Astrocyte of the spinal cord (primary cell): ENCODE measurements at regions not wholly inside any gene's neighbourhood (a gene's known extent, or its start where the extent isn't known, plus 50 kb on each side); places are given as distances from the start of the nearest gene placed in this dataset.

ENCODE experiments used
- DNase-seq: peaks from one replicate; pipeline ENCODE4 v3.0.0; 2011; ENCODE audit warnings: low read depth, low spot score
- H3K4me3 ChIP-seq: 2 replicates; pipeline ENCODE4 v1.5.1; 2011; ENCODE audit warnings: low read depth, mild to moderate bottlenecking, low read length, moderate library complexity
- in situ Hi-C: cut with HindIII; loops from 2 replicates; pipeline ENCODE4 v1.10.0; 2017; ENCODE audit warnings: low sequenced_read_pairs
- TF ChIP-seq, protein P1 (sequence below): IDR thresholded peaks from 2 replicates; pipeline ENCODE4 v1.5.1; 2012; ENCODE audit warnings: low read depth, mild to moderate bottlenecking, low read length, inconsistent platforms

DNA sequence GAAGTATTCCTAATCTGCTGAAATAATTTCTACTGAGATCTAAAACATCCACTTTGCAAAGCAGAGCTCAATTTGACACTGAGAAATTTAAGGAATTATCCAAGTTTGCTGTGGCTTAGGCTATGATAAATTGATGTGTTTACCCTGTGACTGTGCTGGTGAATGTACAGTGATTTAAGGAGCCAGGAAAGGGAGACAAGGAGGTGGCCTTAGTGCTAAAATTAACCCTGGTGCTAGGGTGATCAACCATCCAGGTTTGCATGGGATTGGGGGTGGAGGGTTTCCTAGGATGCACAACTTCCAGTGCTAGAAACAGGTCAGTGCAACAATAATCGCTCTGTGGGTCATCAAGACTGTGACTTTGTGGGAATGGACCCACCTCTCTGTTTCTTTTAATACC lies 307.5 kb upstream of the SPRED2 start:
- no peak for DNase-seq
- TF ChIP-seq, protein P1, sequence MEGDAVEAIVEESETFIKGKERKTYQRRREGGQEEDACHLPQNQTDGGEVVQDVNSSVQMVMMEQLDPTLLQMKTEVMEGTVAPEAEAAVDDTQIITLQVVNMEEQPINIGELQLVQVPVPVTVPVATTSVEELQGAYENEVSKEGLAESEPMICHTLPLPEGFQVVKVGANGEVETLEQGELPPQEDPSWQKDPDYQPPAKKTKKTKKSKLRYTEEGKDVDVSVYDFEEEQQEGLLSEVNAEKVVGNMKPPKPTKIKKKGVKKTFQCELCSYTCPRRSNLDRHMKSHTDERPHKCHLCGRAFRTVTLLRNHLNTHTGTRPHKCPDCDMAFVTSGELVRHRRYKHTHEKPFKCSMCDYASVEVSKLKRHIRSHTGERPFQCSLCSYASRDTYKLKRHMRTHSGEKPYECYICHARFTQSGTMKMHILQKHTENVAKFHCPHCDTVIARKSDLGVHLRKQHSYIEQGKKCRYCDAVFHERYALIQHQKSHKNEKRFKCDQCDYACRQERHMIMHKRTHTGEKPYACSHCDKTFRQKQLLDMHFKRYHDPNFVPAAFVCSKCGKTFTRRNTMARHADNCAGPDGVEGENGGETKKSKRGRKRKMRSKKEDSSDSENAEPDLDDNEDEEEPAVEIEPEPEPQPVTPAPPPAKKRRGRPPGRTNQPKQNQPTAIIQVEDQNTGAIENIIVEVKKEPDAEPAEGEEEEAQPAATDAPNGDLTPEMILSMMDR = no peak
- no peak overlapping the region for H3K4me3 ChIP-seq
- in situ Hi-C loops = no loop called here

DNA sequence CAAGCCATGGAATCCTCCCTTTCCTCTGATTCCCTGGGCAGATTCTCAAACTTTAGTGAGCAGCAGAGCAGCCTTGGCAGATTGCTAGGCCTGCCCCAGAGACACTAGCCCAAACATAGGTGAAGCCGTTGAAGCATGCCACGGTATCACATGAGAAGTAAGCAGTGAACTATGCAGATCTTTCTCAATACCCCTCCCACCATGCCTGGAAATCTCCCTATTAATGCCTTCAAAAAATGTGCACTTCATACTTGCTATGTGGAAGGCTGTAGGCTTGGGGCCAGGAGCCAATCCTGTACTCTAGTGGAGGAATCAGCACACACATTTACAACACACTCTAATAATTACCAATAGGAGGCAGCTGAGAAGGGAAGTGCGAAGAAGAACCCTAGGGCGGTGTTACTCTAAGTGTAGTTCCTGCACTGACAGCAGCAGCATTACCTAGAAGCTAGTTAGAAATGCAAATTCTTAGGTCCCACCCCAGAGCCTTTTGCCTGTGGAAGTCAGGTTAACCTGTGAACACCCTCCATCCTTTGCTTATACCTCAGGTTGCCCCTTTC lies 305.1 kb upstream of the SPRED2 start:
- in situ Hi-C loops = no loop called here
- TF ChIP-seq, protein P1 = no peak
- no peak for DNase-seq
- no peak overlapping the region for H3K4me3 ChIP-seq

DNA sequence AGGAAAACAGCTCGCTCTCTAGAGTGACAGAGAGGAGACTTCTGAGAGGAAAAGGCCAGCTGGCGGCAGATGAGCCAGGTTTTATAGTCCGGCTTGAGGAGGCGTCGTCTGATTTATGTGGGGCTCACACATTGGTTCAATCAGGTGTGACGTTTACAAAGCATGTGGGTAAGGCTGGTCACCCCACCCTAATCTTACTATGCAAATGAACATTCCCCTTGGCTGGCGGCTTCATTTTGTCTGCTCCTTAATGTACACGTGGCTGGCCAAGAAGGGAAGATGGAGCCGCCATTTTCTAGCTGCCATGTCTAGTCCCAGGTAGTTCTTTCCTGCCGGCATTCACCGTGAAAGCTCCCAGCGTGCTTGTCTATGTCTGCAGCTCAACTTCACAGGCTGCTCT lies 299.1 kb upstream of the SPRED2 start:
- no peak overlapping the region for H3K4me3 ChIP-seq
- TF ChIP-seq, protein P1 = no peak
- in situ Hi-C loops = no loop called here
- DNase-seq = no peak

DNA sequence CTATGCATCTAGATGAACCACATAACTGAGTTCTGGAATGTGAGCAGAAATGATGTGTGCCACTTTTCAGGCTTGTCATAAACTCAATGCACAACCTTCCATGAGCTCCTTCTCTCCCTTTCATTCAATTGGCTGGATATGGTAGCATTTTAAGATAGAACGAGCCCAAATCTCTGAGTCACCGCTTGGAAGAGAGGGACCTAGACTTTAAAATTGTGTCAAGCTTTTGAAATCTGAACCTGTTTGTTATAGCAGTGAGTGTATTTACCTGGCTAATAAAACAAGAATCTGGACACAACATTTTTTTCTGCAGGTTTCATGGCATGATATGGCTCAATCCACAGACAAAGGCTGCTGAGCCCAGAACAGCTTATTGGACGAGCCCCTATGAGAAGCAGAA lies 297.8 kb upstream of the SPRED2 start:
- no peak overlapping the region for H3K4me3 ChIP-seq
- no peak for DNase-seq
- TF ChIP-seq, protein P1 = no peak
- in situ Hi-C loops = no loop called here

DNA sequence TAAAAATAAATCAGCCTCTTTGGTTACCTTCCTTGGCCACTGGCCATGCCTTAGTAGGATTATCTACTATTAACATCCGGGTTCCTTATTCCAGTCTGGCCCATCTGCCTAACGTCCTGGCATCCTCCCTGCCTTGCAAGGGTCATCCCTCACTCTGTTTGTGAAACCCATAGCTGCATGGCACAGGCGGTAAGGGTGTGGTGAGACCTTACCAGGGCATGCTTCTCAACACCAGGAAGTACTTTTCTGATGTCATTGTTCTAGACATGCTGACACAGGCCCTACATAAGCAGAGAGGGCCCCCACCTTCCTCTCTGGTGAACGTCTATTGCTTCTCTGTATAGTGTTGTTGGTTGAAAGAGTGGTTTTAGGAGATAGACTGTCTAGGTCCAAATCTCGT lies 296.8 kb upstream of the SPRED2 start:
- in situ Hi-C loops = no loop called here
- DNase-seq = no peak
- no peak overlapping the region for H3K4me3 ChIP-seq
- TF ChIP-seq, protein P1 = no peak

DNA sequence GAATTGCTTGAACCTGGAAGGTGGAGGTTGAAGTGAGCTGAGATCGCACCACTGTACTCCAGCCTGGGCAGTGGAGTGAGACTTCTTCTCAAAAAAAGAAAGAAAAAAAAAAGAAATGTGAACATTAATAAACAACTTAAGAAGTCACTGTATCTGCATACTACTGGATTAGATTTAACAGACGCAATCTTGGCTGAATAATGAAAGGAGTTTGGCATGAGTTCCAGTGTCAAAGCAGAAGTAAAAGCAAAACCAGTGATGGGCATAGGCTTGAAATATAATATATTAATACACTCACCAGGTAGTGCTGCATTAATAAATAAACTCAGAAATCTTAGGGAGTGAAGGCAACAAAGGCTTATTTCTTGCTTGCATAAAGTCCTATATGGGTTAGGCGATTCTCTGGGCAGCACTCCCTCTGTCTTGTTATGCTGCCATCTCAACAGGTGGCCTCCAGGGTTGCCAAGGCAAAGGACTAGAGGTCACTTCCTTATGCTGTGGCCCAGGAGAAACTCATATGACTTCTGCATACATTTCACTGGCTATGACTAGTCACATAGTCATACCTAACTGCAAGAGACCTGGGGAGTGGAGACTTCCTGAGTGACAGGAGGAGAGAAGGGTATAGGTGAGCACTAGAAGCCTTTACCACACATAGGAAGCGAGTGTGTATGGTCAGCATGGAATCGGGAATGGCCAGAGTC lies 296.2 kb upstream of the SPRED2 start:
- DNase-seq = no peak

More for the DNA sequence above, 296.2 kb upstream of the SPRED2 start:
- in situ Hi-C loops = no loop called here
- H3K4me3 ChIP-seq = no peak overlapping the region
- TF ChIP-seq, protein P1 = no peak
